HL-60 (cell line): ENCODE measurements at regions not wholly inside any gene's neighbourhood (a gene's known extent, or its start where the extent isn't known, plus 50 kb on each side); places are given as distances from the start of the nearest gene placed in this dataset.

ENCODE experiments used
- DNase-seq, 2 experiments: peaks; one replicate each; pipeline ENCODE4 v3.0.0-alpha.2; 2010 to 2020; ENCODE audit warnings: low read depth in 1 of 2, low spot score in 1 of 2
- H3K27ac ChIP-seq: fragments of 250-450 bp; sonication (Bioruptor Pico); replicated peaks from 2 replicates; pipeline ENCODE4 v1.5.1; 2020; ENCODE audit warnings: mild to moderate bottlenecking, moderate library complexity
- H3K27me3 ChIP-seq: fragments of 250-450 bp; sonication (Bioruptor Pico); 2 replicates; pipeline ENCODE4 v1.5.1; 2021; ENCODE audit warnings: mild to moderate bottlenecking, moderate library complexity; ENCODE audit not compliant: insufficient read depth, poor library complexity, severe bottlenecking
- H3K4me3 ChIP-seq: replicated peaks from 2 replicates; pipeline ENCODE4 v1.5.1; 2011; ENCODE audit warnings: mild to moderate bottlenecking, control low read depth, low read length; ENCODE audit not compliant: insufficient read depth
- GABPA ChIP-seq: IDR thresholded peaks from 2 replicates; pipeline ENCODE4 v1.6.1; 2012; ENCODE audit warnings: low read depth
- POLR2AphosphoS5 ChIP-seq: IDR thresholded peaks from 2 replicates; pipeline ENCODE4 v1.6.1; 2012; ENCODE audit warnings: low read depth
- SPI1 ChIP-seq: IDR thresholded peaks from 2 replicates; pipeline ENCODE4 v1.6.1; 2012; ENCODE audit warnings: low read depth, mild to moderate bottlenecking, borderline replicate concordance
- TF ChIP-seq, protein P1 (sequence below): IDR thresholded peaks from 2 replicates; pipeline ENCODE4 v1.6.1; 2012; ENCODE audit warnings: low read depth; ENCODE audit not compliant: insufficient replicate concordance
- TF ChIP-seq, protein P2 (sequence below): IDR thresholded peaks from one replicate; pipeline ENCODE4 v1.5.1; 2011; ENCODE audit warnings: low read length, control low read depth, inconsistent platforms; ENCODE audit not compliant: insufficient read depth

DNA sequence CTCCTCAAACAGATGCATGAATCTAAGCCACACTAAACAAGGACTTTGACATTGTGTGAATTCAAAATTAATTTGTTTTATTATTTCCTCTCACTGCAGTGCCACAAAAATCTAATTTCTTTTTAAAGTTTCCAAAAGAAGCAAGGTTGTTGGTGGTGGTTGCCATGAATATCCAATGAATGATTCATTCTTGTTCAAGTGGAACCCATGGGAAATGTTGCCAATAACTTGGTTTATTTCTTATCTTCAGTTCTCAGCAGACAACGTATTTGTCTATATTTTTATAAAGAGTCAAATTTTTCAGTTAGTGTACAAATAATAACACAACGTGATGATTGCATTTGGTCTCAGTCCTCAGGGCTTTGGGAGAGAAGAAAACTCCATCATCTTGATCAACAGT lies 309.4 kb upstream of the NOCT start:
- TF ChIP-seq POLR2AphosphoS5 (no peak), SPI1 (no peak)
- TF ChIP-seq, protein P1, sequence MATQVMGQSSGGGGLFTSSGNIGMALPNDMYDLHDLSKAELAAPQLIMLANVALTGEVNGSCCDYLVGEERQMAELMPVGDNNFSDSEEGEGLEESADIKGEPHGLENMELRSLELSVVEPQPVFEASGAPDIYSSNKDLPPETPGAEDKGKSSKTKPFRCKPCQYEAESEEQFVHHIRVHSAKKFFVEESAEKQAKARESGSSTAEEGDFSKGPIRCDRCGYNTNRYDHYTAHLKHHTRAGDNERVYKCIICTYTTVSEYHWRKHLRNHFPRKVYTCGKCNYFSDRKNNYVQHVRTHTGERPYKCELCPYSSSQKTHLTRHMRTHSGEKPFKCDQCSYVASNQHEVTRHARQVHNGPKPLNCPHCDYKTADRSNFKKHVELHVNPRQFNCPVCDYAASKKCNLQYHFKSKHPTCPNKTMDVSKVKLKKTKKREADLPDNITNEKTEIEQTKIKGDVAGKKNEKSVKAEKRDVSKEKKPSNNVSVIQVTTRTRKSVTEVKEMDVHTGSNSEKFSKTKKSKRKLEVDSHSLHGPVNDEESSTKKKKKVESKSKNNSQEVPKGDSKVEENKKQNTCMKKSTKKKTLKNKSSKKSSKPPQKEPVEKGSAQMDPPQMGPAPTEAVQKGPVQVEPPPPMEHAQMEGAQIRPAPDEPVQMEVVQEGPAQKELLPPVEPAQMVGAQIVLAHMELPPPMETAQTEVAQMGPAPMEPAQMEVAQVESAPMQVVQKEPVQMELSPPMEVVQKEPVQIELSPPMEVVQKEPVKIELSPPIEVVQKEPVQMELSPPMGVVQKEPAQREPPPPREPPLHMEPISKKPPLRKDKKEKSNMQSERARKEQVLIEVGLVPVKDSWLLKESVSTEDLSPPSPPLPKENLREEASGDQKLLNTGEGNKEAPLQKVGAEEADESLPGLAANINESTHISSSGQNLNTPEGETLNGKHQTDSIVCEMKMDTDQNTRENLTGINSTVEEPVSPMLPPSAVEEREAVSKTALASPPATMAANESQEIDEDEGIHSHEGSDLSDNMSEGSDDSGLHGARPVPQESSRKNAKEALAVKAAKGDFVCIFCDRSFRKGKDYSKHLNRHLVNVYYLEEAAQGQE: no peak
- H3K4me3 ChIP-seq: no peak overlapping the region
- H3K27ac ChIP-seq: no peak overlapping the region
- DNase-seq: no peak
- peaks cover 2% of the 10 kb centered on the region for H3K27me3 ChIP-seq

DNA sequence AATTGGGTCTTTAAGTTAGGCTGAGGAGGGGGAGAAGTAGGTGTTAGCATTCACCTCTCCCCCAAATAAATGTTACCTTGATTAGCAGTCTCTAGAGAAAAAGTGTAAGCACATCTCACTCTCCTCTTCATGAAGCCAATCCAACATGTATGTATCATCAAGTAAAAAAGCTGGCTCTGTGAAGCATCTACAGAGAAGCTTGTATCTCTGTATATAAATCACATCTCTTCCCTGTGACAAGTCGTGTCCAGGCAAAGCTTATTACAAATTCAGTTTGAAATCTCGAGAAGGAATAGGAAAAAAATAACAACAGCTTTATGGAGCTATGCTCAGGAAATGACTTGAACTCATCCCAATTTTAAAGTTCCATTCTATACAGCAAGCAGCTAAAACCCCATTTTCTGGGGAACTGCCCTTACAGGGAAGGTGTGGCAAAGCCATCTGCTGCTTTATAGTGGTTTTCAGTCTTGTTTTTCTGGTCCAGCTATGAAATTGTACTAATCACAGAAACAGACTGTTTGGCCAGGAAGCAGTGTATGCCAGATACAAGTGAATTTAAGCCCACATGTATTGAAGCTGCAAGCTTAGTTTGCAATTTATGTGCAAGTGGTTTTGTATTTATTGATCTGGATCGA lies 313.3 kb upstream of the NOCT start:
- H3K4me3 ChIP-seq: no peak overlapping the region
- DNase-seq: no peak

DNA sequence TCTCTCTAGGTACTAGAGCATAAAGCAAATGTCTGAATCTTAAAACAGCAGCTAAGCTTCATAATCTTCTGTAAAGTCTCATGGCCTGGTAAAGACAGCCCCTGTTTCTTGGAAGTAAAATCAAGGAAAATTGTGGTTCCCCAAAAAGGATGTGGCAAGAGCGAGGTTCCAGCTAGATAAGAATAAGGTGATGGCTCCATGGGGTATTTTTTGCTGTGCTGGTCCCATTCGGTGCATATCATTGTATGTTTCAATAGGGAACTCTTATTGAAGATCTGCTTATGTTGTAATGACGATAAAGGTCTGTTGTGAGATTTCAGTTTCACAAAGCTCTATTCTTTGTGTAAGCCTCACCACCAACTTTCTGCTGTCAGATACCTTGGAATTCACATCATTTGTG lies 316.9 kb upstream of the NOCT start:
- no peak for DNase-seq
- Histone ChIP-seq H3K4me3 (no peak overlapping the region), H3K27ac (no peak overlapping the region), H3K27me3 (no peaks in the 10 kb centered on the region)
- TF ChIP-seq, protein P1: no peak
- TF ChIP-seq GABPA (no peak), POLR2AphosphoS5 (no peak)
- TF ChIP-seq, protein P2, sequence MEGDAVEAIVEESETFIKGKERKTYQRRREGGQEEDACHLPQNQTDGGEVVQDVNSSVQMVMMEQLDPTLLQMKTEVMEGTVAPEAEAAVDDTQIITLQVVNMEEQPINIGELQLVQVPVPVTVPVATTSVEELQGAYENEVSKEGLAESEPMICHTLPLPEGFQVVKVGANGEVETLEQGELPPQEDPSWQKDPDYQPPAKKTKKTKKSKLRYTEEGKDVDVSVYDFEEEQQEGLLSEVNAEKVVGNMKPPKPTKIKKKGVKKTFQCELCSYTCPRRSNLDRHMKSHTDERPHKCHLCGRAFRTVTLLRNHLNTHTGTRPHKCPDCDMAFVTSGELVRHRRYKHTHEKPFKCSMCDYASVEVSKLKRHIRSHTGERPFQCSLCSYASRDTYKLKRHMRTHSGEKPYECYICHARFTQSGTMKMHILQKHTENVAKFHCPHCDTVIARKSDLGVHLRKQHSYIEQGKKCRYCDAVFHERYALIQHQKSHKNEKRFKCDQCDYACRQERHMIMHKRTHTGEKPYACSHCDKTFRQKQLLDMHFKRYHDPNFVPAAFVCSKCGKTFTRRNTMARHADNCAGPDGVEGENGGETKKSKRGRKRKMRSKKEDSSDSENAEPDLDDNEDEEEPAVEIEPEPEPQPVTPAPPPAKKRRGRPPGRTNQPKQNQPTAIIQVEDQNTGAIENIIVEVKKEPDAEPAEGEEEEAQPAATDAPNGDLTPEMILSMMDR: no peak

More for the DNA sequence above, 313.3 kb upstream of the NOCT start:
- no peak overlapping the region for H3K27ac ChIP-seq
- TF ChIP-seq GABPA: no peak
- no peak for TF ChIP-seq SPI1
- TF ChIP-seq, protein P2: no peak
- TF ChIP-seq, protein P1: no peak
- TF ChIP-seq POLR2AphosphoS5: no peak
- H3K27me3 ChIP-seq: no peaks in the 10 kb centered on the region

DNA sequence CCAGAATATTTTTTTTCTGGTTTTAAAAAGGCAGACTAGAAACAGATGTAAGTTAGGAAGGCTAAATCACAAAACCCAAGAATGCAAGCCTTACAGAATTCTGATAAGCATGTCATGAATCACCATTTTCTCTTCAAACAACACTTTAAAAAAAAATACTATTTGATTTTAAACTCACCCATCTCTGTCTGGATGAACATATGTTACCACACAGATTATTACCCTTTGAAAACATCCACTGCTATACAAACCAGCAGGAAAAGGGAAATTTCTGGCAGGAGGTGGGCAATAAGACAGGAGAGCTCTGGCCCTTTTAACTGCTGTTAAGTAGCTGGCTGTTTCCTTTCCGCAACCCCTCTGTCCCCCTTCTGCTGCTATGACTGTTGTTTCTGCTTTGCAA lies 317.7 kb upstream of the NOCT start:
- H3K27me3 ChIP-seq: no peaks in the 10 kb centered on the region
- H3K27ac ChIP-seq: no peak overlapping the region
- H3K4me3 ChIP-seq: no peak overlapping the region
- TF ChIP-seq, protein P1: no peak
- no peak for TF ChIP-seq GABPA
- no peak for TF ChIP-seq POLR2AphosphoS5
- TF ChIP-seq SPI1: no peak
- TF ChIP-seq, protein P2: no peak
- DNase-seq: no peak
